Ishikawa (cell line): ENCODE measurements at regions not wholly inside any gene's neighbourhood (a gene's known extent, or its start where the extent isn't known, plus 50 kb on each side); places are given as distances from the start of the nearest gene placed in this dataset.

Experiments used
- CEBPB ChIP-seq: IDR thresholded peaks from 2 replicates; pipeline ENCODE4 v1.6.1; 2012
- CREB1 ChIP-seq: IDR thresholded peaks from 2 replicates; pipeline ENCODE4 v1.6.1; 2012; ENCODE audit warnings: low read depth
- EGR1 ChIP-seq: IDR thresholded peaks from 2 replicates; pipeline ENCODE4 v1.6.1; 2012
- EP300 ChIP-seq: IDR thresholded peaks from 2 replicates; pipeline ENCODE4 v1.6.1; 2012; ENCODE audit warnings: borderline replicate concordance
- FOXM1 ChIP-seq: IDR thresholded peaks from 2 replicates; pipeline ENCODE4 v1.6.1; 2012; ENCODE audit warnings: low read depth, borderline replicate concordance
- NFIC ChIP-seq: IDR thresholded peaks from 2 replicates; pipeline ENCODE4 v1.6.1; 2012
- RAD21 ChIP-seq: IDR thresholded peaks from 2 replicates; pipeline ENCODE4 v1.6.1; 2012; ENCODE audit warnings: low read depth
- REST ChIP-seq: IDR thresholded peaks from 2 replicates; pipeline ENCODE4 v1.6.1; 2012; ENCODE audit warnings: low read depth, mild to moderate bottlenecking
- TAF1 ChIP-seq: IDR thresholded peaks from 2 replicates; pipeline ENCODE4 v1.6.1; 2012; ENCODE audit warnings: low read depth, mild to moderate bottlenecking
- TCF12 ChIP-seq: IDR thresholded peaks from 2 replicates; pipeline ENCODE4 v1.6.1; 2012; ENCODE audit warnings: low read depth
- TEAD4 ChIP-seq: IDR thresholded peaks from 2 replicates; pipeline ENCODE4 v1.6.1; 2012
- USF1 ChIP-seq: IDR thresholded peaks from 2 replicates; pipeline ENCODE4 v1.6.1; 2012
- YY1 ChIP-seq: IDR thresholded peaks from 2 replicates; pipeline ENCODE4 v1.6.1; 2012; ENCODE audit warnings: low read depth
- ZBTB7A ChIP-seq: IDR thresholded peaks from 2 replicates; pipeline ENCODE4 v1.6.1; 2012; ENCODE audit warnings: low read depth
- TF ChIP-seq, protein P1 (sequence below): IDR thresholded peaks from 2 replicates; pipeline ENCODE4 v1.6.1; 2012

DNA sequence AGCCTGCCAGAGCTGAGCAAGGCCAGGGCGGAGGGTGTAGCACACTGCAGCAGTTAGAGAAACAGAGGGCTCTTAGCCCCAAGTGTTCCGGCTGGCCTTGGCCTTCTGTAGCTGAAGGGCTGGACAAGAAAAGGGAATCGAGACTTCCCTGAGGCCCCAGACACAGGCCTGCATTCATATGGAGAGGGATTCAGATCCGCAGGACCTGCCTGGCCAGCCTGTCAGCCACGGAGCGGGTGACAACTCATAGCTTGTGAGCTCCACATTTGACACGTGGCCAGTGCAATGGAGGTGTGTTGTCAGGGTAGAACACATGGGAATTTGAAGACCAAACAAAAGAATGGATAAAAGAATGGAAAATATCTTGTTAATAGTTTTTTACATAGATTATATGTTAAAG lies 182.2 kb upstream of the GSC start:
- TF ChIP-seq TCF12 (no peak), CREB1 (no peak), USF1 (no peak), EP300 (no peak), TAF1 (no peak), ZBTB7A (no peak), EGR1 (no peak), REST (no peak), TEAD4 (no peak), YY1 (no peak), CEBPB (no peak), NFIC (no peak), FOXM1 (no peak), RAD21 (no peak)
- TF ChIP-seq, protein P1, sequence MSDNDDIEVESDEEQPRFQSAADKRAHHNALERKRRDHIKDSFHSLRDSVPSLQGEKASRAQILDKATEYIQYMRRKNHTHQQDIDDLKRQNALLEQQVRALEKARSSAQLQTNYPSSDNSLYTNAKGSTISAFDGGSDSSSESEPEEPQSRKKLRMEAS, result no peak

DNA sequence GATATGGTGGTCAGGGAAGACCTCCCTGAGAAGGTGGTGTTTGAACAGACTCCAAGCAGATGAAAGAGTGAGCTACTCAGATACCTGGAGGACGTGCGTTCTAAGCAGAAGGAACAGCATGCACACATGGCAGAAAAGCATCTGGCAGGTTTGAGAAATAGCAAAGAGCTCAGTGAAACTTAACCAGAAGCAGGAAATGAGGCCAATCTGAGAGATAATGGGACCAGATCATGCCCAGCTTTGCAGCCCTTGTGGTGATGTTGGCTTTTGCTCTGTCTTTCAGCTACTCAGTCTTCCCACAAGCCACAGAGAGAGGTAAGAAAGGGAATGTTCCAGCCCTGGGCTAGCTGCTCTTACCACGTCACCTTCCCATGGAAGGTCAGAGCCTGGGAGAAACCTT lies 176.3 kb upstream of the GSC start:
- TF ChIP-seq RAD21, result no peak
- no peak for TF ChIP-seq NFIC
- TF ChIP-seq FOXM1, result no peak
- no peak for TF ChIP-seq USF1
- TF ChIP-seq EGR1, result no peak
- no peak for TF ChIP-seq EP300
- TF ChIP-seq TCF12, result no peak
- TF ChIP-seq TAF1, result no peak
- TF ChIP-seq, protein P1, result no peak
- no peak for TF ChIP-seq TEAD4
- no peak for TF ChIP-seq REST
- no peak for TF ChIP-seq YY1
- no peak for TF ChIP-seq CEBPB
- TF ChIP-seq CREB1, result no peak
- no peak for TF ChIP-seq ZBTB7A

- TF ChIP-seq FOXM1 (no peak), NFIC (no peak), ZBTB7A (no peak), EP300 (no peak), REST (no peak), CEBPB (no peak), TEAD4 (no peak)
Observed at GRCh38 chr14:94945615-94946014, 175.7 kb upstream of the GSC start.

DNA sequence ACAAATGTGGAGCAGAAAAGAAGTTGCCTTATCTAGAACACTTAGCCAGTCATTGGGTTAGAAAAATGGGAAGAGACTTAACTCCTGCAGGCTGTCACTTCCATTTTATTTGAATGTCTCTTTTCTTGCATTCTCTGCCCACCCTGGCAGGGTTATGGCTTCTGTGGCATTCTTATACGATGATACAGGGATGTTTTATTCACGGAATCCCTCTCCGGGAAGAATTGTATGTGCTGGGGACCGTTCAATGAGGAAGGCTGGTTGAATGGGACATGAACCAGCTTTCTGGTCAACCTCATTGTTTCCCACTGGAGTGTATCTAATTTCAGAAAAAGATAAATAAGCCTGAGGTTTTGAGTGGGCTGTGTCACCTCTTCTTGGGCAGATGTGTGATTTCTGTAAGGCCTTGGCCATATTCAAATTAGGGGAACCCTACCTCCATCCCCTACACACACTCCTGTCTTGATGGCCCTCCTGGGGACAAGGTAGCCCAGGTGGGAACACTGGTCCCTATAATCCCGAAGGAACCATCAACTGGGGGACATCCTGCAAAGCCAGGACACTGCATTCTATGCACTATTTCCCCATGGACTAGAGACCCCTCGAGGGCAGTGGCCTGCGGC lies 174.8 kb upstream of the GSC start:
- no peak for TF ChIP-seq CREB1
- TF ChIP-seq CEBPB, result no peak
- TF ChIP-seq TCF12, result no peak
- TF ChIP-seq, protein P1, result no peak
- TF ChIP-seq TAF1, result no peak
- TF ChIP-seq REST, result no peak
- no peak for TF ChIP-seq YY1
- no peak for TF ChIP-seq ZBTB7A
- no peak for TF ChIP-seq TEAD4
- no peak for TF ChIP-seq USF1
- TF ChIP-seq RAD21, result no peak
- TF ChIP-seq FOXM1, result no peak
- TF ChIP-seq NFIC, result no peak
